ENCODE measurements at regions not wholly inside any gene's neighbourhood (a gene's known extent, or its start where the extent isn't known, plus 50 kb on each side); places are given as distances from the start of the nearest gene placed in this dataset.

DNA sequence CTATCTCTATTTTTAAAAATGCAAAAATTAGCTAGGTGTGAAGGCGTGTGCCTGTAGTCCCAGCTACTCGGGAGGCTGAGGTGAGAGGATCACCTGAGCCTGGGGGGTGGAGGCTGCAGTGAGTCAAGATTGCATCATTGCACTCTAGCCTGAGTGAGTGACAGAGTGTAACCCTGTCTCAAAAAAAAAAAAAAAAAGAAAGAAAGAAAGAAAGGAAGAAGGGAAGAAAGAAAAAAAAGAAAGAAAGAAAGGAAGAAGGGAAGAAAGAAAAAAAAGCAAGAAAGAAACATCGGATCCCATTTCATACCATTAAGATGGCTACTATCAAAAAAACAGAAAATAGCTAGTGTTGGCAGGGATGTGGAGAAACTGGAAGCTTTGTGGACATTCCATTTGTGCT is 136.8 kb upstream of the WNT4 start:
- no peak for DNase-seq
- no peaks in the 10 kb centered on the region for H3K36me3 ChIP-seq (replicated peaks in 1 of 2; ENCODE audit: control insufficient read depth in 1 of 2, insufficient read depth in 2 of 2, low read length in 2 of 2)
- H3K9me3 ChIP-seq (replicated peaks in 1 of 2; ENCODE audit: control insufficient read depth in 1 of 2, insufficient read depth in 1 of 2, low read length in 2 of 2), result peaks cover 5 to 9% of the 10 kb centered on the region in 2 donors
- Mint-ChIP-seq H3K4me1 (no peaks in the 10 kb centered on the region), H3K36me3 (no peaks in the 10 kb centered on the region), H3K9me3 (peaks cover 2 to 18% (median 9%) of the 10 kb centered on the region in 7 donors), H3K4me3 (no peak overlapping the region), H3K27me3 (ENCODE audit: low read depth in 3 of 3) (peaks cover 2 to 14% (median 5%) of the 10 kb centered on the region in 3 donors), H3K27ac (no peak overlapping the region)
- no peaks in the 10 kb centered on the region for H4K20me1 ChIP-seq (ENCODE audit: insufficient read depth, low read length)
- no peak overlapping the region for H2AFZ ChIP-seq (ENCODE audit: insufficient read depth, low read depth, low read length, poor library complexity, severe bottlenecking)
- intact Hi-C loops (cut with micrococcal nuclease), result no loop called here
- 90% methylated on average over 2 of the region's 3 CpGs for WGBS (ENCODE audit: insufficient coverage)
- TF ChIP-seq, protein P1, sequence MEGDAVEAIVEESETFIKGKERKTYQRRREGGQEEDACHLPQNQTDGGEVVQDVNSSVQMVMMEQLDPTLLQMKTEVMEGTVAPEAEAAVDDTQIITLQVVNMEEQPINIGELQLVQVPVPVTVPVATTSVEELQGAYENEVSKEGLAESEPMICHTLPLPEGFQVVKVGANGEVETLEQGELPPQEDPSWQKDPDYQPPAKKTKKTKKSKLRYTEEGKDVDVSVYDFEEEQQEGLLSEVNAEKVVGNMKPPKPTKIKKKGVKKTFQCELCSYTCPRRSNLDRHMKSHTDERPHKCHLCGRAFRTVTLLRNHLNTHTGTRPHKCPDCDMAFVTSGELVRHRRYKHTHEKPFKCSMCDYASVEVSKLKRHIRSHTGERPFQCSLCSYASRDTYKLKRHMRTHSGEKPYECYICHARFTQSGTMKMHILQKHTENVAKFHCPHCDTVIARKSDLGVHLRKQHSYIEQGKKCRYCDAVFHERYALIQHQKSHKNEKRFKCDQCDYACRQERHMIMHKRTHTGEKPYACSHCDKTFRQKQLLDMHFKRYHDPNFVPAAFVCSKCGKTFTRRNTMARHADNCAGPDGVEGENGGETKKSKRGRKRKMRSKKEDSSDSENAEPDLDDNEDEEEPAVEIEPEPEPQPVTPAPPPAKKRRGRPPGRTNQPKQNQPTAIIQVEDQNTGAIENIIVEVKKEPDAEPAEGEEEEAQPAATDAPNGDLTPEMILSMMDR (IDR thresholded peaks at IDR 0.05), result no peak
- H3K4me1 ChIP-seq (ENCODE audit: control insufficient read depth in 1 of 2, insufficient read depth in 2 of 2, low read length in 2 of 2), result no peaks in the 10 kb centered on the region
- no peak overlapping the region for H3K27ac ChIP-seq (ENCODE audit: low read depth in 1 of 2, low read length in 2 of 2)
- H3K4me2 ChIP-seq (replicated peaks; ENCODE audit: extremely low read depth, low read length, poor library complexity, severe bottlenecking), result no peak overlapping the region
- no peak overlapping the region for H3K9ac ChIP-seq (ENCODE audit: insufficient read depth, low read length, poor library complexity, severe bottlenecking)
- H3K79me2 ChIP-seq (ENCODE audit: insufficient read depth, low read length), result no peaks in the 10 kb centered on the region
- H3K4me3 ChIP-seq (replicated peaks in 1 of 3; ENCODE audit: low read depth in 2 of 3, low read length in 3 of 3), result no peak overlapping the region
- no peaks in the 10 kb centered on the region for H3K27me3 ChIP-seq (ENCODE audit: control insufficient read depth in 2 of 2, insufficient read depth in 2 of 2, low read length in 2 of 2)

DNA sequence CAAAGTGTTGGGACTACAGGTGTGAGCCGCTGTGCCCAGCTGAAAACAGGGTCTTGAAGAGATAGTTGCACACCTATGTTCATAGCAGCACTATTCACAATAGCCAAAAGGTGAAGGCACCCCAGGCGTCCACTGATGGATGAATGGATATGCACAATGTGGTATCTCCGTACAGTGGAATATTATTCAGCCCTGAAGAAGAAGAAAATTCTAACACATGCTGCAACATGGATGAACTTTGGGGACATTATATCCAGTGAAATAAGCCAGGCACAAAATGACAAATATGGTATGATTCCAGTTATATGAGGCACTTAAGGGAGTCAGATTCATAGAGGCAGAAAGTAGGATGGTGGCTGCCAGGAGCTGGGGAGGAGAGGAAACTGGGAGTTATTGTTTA is 137.6 kb upstream of the WNT4 start:
- DNase-seq, result no peak
- no peak overlapping the region for H2AFZ ChIP-seq (ENCODE audit: insufficient read depth, low read depth, low read length, poor library complexity, severe bottlenecking)
- H3K36me3 ChIP-seq (replicated peaks in 1 of 2; ENCODE audit: control insufficient read depth in 1 of 2, insufficient read depth in 2 of 2, low read length in 2 of 2), result no peaks in the 10 kb centered on the region
- H3K4me3 Mint-ChIP-seq, result no peak overlapping the region
- H3K4me1 Mint-ChIP-seq, result no peaks in the 10 kb centered on the region
- no peaks in the 10 kb centered on the region for H3K27me3 ChIP-seq (ENCODE audit: control insufficient read depth in 2 of 2, insufficient read depth in 2 of 2, low read length in 2 of 2)
- no peak overlapping the region for H3K4me3 ChIP-seq (replicated peaks in 1 of 3; ENCODE audit: low read depth in 2 of 3, low read length in 3 of 3)
- H3K79me2 ChIP-seq (ENCODE audit: insufficient read depth, low read length), result no peaks in the 10 kb centered on the region
- no peak overlapping the region for H3K27ac ChIP-seq (ENCODE audit: low read depth in 1 of 2, low read length in 2 of 2)
- H4K20me1 ChIP-seq (ENCODE audit: insufficient read depth, low read length), result no peaks in the 10 kb centered on the region
- H3K4me2 ChIP-seq (replicated peaks; ENCODE audit: extremely low read depth, low read length, poor library complexity, severe bottlenecking), result no peak overlapping the region
- H3K4me1 ChIP-seq (ENCODE audit: control insufficient read depth in 1 of 2, insufficient read depth in 2 of 2, low read length in 2 of 2), result no peaks in the 10 kb centered on the region
- H3K27me3 Mint-ChIP-seq (ENCODE audit: low read depth in 3 of 3), result peaks cover 2 to 12% (median 4%) of the 10 kb centered on the region in 3 donors
- peaks cover 5 to 9% of the 10 kb centered on the region in 2 donors for H3K9me3 ChIP-seq (replicated peaks in 1 of 2; ENCODE audit: control insufficient read depth in 1 of 2, insufficient read depth in 1 of 2, low read length in 2 of 2)
- H3K27ac Mint-ChIP-seq, result no peak overlapping the region
- peaks cover 2 to 18% (median 9%) of the 10 kb centered on the region in 7 donors for H3K9me3 Mint-ChIP-seq
- TF ChIP-seq, protein P1 (IDR thresholded peaks at IDR 0.05), result no peak
- intact Hi-C loops (cut with micrococcal nuclease), result no loop called here
- 100% methylated on average over 1 of the region's 3 CpGs for WGBS (ENCODE audit: insufficient coverage)
- no peak overlapping the region for H3K9ac ChIP-seq (ENCODE audit: insufficient read depth, low read length, poor library complexity, severe bottlenecking)
- H3K36me3 Mint-ChIP-seq, result no peaks in the 10 kb centered on the region

All from CD14-positive monocyte (primary cell).